Naive thymus-derived CD4-positive, alpha-beta T cell (primary cell): ENCODE measurements at regions not wholly inside any gene's neighbourhood (a gene's known extent, or its start where the extent isn't known, plus 50 kb on each side); places are given as distances from the start of the nearest gene placed in this dataset.
"Not testable (repeated sequence)": the region's sequence is repeated elsewhere in the genome, so short reads cannot be mapped to it uniquely, and the experiment has no call there.

Source experiments
- ATAC-seq: fragments of 150-1000 bp; cut with Tn5 transposase; 2 replicates; pipeline ENCODE4 v1.10.0; 2021; ENCODE audit warnings: mild to moderate bottlenecking, moderate library complexity
- CTCF ChIA-PET: fragments of 350-600 bp; sonication (Branson Sonifier 250); formaldehyde crosslinking; loops from one replicate; lab custom pipeline; 2021; ENCODE audit warnings: antibody characterized with exemption; lab: Charles Lee
- POLR2A ChIA-PET: fragments of 350-600 bp; sonication (Branson Sonifier 250); formaldehyde crosslinking; loops from one replicate; lab custom pipeline; 2021; ENCODE audit warnings: antibody characterized with exemption, inconsistent platforms; lab: Charles Lee
- DNase-seq, 9 donors: peaks; one replicate each; pipeline versions ENCODE4 v3.0.0 to v3.0.0-alpha.2; 2020 to 2022; ENCODE audit warnings: mixed read lengths in 1 of 9
- H3K27ac ChIP-seq: one replicate; pipeline ENCODE4 v1.7.0; 2013; ENCODE audit warnings: mild to moderate bottlenecking, low read depth, low read length, moderate library complexity
- H3K27me3 ChIP-seq, 2 donors: one replicate each; pipeline ENCODE4 v1.7.0; 2013; ENCODE audit warnings: low read length in 2 of 2, mild to moderate bottlenecking in 2 of 2, moderate library complexity in 2 of 2; ENCODE audit not compliant: control insufficient read depth in 2 of 2, insufficient read depth in 2 of 2
- H3K36me3 ChIP-seq, 3 experiments: 1 replicate in 2 of 3; 2 replicates in 1 of 3; pipeline ENCODE4 v1.7.0; 2013; ENCODE audit warnings: low read length in 3 of 3, mild to moderate bottlenecking in 3 of 3, moderate library complexity in 1 of 3; ENCODE audit not compliant: insufficient read depth in 3 of 3, control insufficient read depth in 2 of 3
- H3K4me1 ChIP-seq, 2 donors: one replicate each; pipeline ENCODE4 v1.7.0; 2013; ENCODE audit warnings: low read length in 2 of 2, mild to moderate bottlenecking in 2 of 2, moderate library complexity in 1 of 2; ENCODE audit not compliant: control insufficient read depth in 2 of 2, insufficient read depth in 2 of 2
- H3K4me3 ChIP-seq: 2 replicates; pipeline ENCODE4 v1.7.0; 2013; ENCODE audit warnings: mild to moderate bottlenecking, low read length
- H3K9me3 ChIP-seq, 3 experiments: 1 replicate in 2 of 3; 2 replicates in 1 of 3; pipeline ENCODE4 v1.7.0; 2013; ENCODE audit warnings: low read length in 3 of 3; ENCODE audit not compliant: control insufficient read depth in 2 of 3
- H3K27ac Mint-ChIP-seq, 9 donors: one replicate each; pipeline ENCODE4 v1.8.0; 2020 to 2022; ENCODE audit warnings: mixed read lengths in 9 of 9, mild to moderate bottlenecking in 8 of 9, moderate library complexity in 5 of 9, inconsistent platforms in 2 of 9
- H3K27me3 Mint-ChIP-seq, 5 donors: one replicate each; pipeline ENCODE4 v1.8.0; 2021 to 2022; ENCODE audit warnings: mixed read lengths in 5 of 5, mild to moderate bottlenecking in 1 of 5
- H3K36me3 Mint-ChIP-seq, 5 donors: one replicate each; pipeline ENCODE4 v1.8.0; 2020 to 2022; ENCODE audit warnings: mixed read lengths in 5 of 5, mild to moderate bottlenecking in 3 of 5, inconsistent platforms in 1 of 5
- H3K4me1 Mint-ChIP-seq, 7 donors: one replicate each; pipeline ENCODE4 v1.8.0; 2020 to 2022; ENCODE audit warnings: mixed read lengths in 7 of 7, mild to moderate bottlenecking in 3 of 7, inconsistent platforms in 1 of 7
- H3K4me3 Mint-ChIP-seq, 10 donors: one replicate each; pipeline ENCODE4 v1.8.0; 2020 to 2022; ENCODE audit warnings: mild to moderate bottlenecking in 10 of 10, mixed read lengths in 10 of 10, moderate library complexity in 6 of 10, inconsistent platforms in 2 of 10
- H3K9me3 Mint-ChIP-seq, 11 donors: one replicate each; pipeline ENCODE4 v1.8.0; 2020 to 2022; ENCODE audit warnings: mixed read lengths in 11 of 11, mild to moderate bottlenecking in 4 of 11, inconsistent platforms in 1 of 11, moderate library complexity in 1 of 11
- intact Hi-C, 2 donors: fragments of 100-400 bp; cut with micrococcal nuclease; formaldehyde crosslinking; loops; one replicate each; pipeline ENCODE4 v1.15.1; 2023

- H3K27ac ChIP-seq, H3K36me3 Mint-ChIP-seq, H3K4me3 Mint-ChIP-seq, POLR2A ChIA-PET, H3K27ac Mint-ChIP-seq, H3K27me3 ChIP-seq, ATAC-seq, intact Hi-C loops, CTCF ChIA-PET, H3K27me3 Mint-ChIP-seq, H3K4me1 ChIP-seq, H3K4me1 Mint-ChIP-seq, H3K4me3 ChIP-seq, H3K9me3 ChIP-seq, H3K9me3 Mint-ChIP-seq, H3K36me3 ChIP-seq, DNase-seq: not testable (repeated sequence)
These were observed 549.6 kb upstream of the CHD1 start for GRCh38 chr5:99478450-99478849.

- ATAC-seq, H3K9me3 ChIP-seq, H3K27ac ChIP-seq, DNase-seq, H3K27ac Mint-ChIP-seq, H3K4me3 Mint-ChIP-seq, POLR2A ChIA-PET, H3K27me3 ChIP-seq, intact Hi-C loops, H3K4me3 ChIP-seq, H3K36me3 ChIP-seq, CTCF ChIA-PET, H3K4me1 ChIP-seq, H3K27me3 Mint-ChIP-seq, H3K4me1 Mint-ChIP-seq, H3K9me3 Mint-ChIP-seq, H3K36me3 Mint-ChIP-seq: not testable (repeated sequence)
These were observed 544.5 kb upstream of the CHD1 start for GRCh38 chr5:99473328-99473727.

DNA sequence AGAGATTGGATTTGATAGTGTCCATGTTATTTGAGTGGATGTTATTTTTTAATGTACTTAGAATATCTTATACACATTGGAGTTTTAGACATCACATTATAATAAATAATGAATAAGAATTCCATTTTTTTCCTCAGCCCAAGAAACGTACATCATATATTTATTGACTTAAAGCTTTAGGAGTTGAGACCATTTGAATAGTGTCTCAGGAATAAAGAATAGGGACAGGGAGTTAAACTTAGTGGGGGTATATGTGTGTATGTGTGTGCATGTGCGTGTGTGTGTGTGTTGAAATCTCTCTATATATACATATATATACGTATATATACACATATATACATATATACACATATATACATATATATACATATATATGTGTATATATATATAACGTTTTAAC is 542.9 kb upstream of the CHD1 start:
- H3K27me3 Mint-ChIP-seq, H3K9me3 ChIP-seq, H3K27me3 ChIP-seq, H3K4me3 Mint-ChIP-seq, CTCF ChIA-PET, H3K4me1 Mint-ChIP-seq, H3K4me1 ChIP-seq, H3K36me3 Mint-ChIP-seq, H3K27ac Mint-ChIP-seq, POLR2A ChIA-PET, H3K36me3 ChIP-seq, ATAC-seq, H3K27ac ChIP-seq, DNase-seq, intact Hi-C loops, H3K4me3 ChIP-seq, H3K9me3 Mint-ChIP-seq: not testable (repeated sequence)

DNA sequence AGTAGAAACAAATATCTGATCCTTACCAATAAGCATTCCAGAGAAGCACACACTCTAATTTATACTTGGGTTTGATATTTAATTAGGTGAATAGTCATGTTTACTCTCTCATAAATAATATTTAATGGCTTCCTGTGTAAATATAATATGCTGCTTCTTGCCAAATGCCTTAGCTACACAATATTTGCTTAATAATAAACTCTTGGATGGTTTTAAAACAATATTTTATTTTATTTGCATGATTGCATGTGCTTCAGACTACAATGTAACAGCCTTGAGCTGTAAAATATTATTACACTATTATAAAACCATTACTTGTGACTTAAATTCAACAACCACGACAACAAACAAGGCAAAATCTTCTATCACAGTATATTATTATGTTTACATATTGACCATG is 542.4 kb upstream of the CHD1 start:
- H3K27me3 ChIP-seq, H3K36me3 ChIP-seq, H3K4me3 Mint-ChIP-seq, H3K4me3 ChIP-seq, CTCF ChIA-PET, H3K27ac ChIP-seq, H3K27me3 Mint-ChIP-seq, H3K9me3 ChIP-seq, intact Hi-C loops, POLR2A ChIA-PET, ATAC-seq, H3K9me3 Mint-ChIP-seq, H3K4me1 ChIP-seq, H3K4me1 Mint-ChIP-seq, DNase-seq, H3K27ac Mint-ChIP-seq, H3K36me3 Mint-ChIP-seq: not testable (repeated sequence)

DNA sequence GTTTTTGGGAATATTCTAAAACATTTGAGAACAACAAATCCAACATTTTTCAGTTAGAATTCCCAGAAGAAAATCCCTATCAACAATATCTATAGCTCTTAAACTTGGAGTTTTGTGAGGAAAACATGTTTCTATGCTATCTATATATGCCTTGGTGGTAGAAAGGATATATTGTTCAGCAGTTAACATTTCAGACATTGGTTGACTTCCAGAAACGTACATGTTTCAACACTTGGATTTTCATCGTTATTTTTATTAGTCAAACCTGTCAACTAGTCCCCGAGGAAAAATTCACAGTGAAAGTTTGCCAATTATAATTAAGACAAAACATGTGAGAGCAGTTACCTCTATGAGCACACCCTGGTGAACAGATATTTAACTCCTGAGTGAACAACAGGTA is 541.8 kb upstream of the CHD1 start:
- CTCF ChIA-PET, DNase-seq, ATAC-seq, H3K27me3 Mint-ChIP-seq, intact Hi-C loops, POLR2A ChIA-PET, H3K27ac Mint-ChIP-seq, H3K36me3 Mint-ChIP-seq, H3K4me3 Mint-ChIP-seq, H3K4me3 ChIP-seq, H3K4me1 ChIP-seq, H3K36me3 ChIP-seq, H3K9me3 ChIP-seq, H3K9me3 Mint-ChIP-seq, H3K4me1 Mint-ChIP-seq, H3K27ac ChIP-seq, H3K27me3 ChIP-seq: not testable (repeated sequence)

GRCh38 chr5:99460701-99461100 is 531.9 kb upstream of the CHD1 start:
- H3K9me3 ChIP-seq: no peaks in the 10 kb centered on the region
- Mint-ChIP-seq H3K36me3 (no peaks in the 10 kb centered on the region), H3K4me1 (no peaks in the 10 kb centered on the region), H3K4me3 (no peak overlapping the region), H3K27ac (no peak overlapping the region), H3K27me3 (no peaks in the 10 kb centered on the region), H3K9me3 (peaks cover 0 to 7% (median 0%) of the 10 kb centered on the region in 11 donors)
- ChIA-PET CTCF (no interaction called here), POLR2A (no interaction called here)
- H3K4me3 ChIP-seq: no peak overlapping the region
- H3K27ac ChIP-seq: no peak overlapping the region
- H3K36me3 ChIP-seq: no peaks in the 10 kb centered on the region
- ATAC-seq: no peak
- no peaks in the 10 kb centered on the region for H3K4me1 ChIP-seq
- intact Hi-C loops: no loop called here
- no peak for DNase-seq
- H3K27me3 ChIP-seq: no peaks in the 10 kb centered on the region

DNA sequence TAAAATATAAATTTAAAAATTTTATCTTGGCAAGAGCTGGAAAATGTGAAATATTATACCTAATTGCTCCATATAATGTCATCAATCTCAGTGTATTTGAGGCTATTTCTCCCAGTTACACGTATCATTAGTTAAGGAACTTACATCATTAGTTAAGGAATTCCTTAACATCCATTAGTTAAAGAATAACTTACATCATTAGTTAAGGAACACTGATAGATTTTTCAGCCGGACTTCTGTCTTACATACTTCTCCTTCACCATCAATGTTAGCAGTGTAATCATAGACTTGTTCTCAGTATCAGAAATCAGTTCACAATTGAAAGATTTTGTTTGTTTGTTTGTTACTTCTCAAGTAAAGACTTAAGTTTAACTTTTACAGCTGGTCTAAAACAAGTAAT is 524.4 kb upstream of the CHD1 start:
- no peaks in the 10 kb centered on the region for H3K9me3 ChIP-seq
- no peaks in the 10 kb centered on the region for H3K4me1 ChIP-seq
- H3K36me3 Mint-ChIP-seq: no peaks in the 10 kb centered on the region
- DNase-seq (no peak), ATAC-seq (no peak)
- H3K27me3 ChIP-seq: no peaks in the 10 kb centered on the region
- H3K27ac Mint-ChIP-seq: no peak overlapping the region
- H3K4me3 Mint-ChIP-seq: no peak overlapping the region
- no peak overlapping the region for H3K27ac ChIP-seq
- ChIA-PET CTCF (no interaction called here), POLR2A (no interaction called here)
- no peaks in the 10 kb centered on the region for H3K36me3 ChIP-seq
- H3K9me3 Mint-ChIP-seq: peaks cover 0 to 7% (median 0%) of the 10 kb centered on the region in 11 donors
- no peak overlapping the region for H3K4me3 ChIP-seq
- no peaks in the 10 kb centered on the region for H3K27me3 Mint-ChIP-seq
- no peaks in the 10 kb centered on the region for H3K4me1 Mint-ChIP-seq
- intact Hi-C loops: no loop called here
